ENCODE measurements at regions not wholly inside any gene's neighbourhood (a gene's known extent, or its start where the extent isn't known, plus 50 kb on each side); places are given as distances from the start of the nearest gene placed in this dataset.
A peak's percentile ranks its signal among the peaks of the same experiment; 100 is the strongest.
"Not testable (repeated sequence)": the region's sequence is repeated elsewhere in the genome, so short reads cannot be mapped to it uniquely, and the experiment has no call there.

DNA sequence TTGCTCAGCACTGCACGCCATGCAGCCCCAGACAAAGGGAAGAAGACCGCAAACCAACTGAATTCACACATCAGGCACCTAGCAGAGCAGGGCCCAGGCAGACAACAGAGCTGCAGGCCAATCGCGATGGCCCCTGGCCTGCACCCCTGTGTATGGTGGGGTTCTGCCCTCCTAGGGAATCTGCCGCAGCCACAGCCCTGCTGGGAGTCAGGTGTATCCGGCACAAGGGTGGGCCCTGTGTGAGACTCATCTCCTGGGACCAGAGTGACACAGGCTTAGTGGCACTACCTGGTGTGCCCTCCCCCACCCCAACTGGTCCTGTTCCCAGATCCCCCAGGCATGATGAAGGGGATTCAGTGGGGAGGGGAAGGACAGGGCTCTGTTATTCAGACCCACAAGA is 122.8 kb downstream of the ATPSCKMT start:
- DNase-seq (ENCODE audit: low read depth), result no peak

DNA sequence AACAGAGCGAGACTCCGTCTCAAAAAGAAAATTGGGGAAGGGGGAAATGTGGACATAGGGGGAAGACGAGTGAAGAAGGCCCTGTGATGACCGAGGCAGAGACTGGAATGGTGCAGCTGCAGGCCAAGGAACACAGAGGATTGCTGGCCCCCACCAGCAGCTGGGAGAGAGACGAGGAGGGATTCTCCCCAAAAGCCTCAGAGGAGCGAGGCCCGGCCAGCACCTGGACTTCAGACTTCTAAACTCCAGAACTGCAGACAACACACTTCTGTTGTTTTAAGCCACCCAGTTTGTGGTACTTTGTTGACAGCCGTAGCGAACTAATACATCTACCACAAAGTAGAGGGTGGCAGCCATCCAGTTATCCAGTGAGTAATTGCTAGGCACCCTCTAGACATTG is 124.6 kb downstream of the ATPSCKMT start:
- DNase-seq (ENCODE audit: low read depth), result no peak

DNA sequence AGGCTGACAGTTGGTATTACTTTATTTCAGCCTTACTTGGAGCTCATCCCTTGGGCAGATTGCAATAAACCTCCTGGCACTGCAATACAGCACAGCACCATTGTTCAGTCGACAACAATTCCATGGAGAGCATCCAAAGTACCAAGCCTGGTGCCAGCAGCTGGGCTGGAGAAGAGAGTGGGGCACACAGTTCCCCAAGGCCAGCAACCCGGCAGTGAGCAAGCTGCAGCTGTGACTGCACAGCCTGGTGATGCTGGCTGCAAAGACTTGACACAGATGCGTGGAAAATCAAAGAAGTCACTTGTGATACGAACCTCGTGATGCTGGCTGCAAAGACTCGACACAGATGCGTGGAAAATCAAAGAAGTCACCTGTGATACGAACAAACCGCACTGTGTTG is 125.4 kb downstream of the ATPSCKMT start:
- DNase-seq (ENCODE audit: low read depth), result no peak

DNA sequence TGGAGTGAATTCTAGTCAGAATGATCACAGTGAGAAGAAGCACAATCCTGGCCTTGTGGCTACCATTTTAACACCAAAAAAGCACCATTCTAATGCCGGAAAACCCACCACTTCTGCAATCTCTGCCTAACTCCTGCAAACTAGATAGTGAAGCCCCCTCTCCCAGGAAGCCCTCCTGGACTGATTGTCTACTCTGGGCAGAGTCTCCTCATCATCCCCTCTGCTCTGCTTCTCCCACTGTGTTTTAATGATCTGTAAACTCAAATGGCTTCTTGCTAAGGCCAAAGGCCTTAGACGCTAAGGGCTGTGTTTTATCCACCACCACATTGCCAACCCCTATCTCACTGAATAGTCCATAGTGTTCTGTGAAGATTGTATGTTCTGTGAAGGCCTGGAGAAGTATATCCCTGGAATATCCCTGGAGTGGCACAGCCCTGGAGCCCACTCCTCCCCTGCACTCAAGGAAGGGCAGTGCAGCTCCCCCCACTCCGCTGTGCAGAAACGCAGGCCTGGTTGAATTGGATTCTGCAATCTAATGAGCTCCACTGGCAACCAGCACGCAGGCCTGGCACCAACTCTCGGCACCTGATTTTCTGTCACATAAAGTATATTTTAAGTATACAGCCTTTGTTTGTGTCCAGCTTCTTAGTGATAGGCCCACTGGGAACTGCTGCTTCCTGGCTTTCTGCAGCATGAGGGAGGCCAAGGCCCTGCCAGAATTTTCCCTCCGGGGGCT is 126.3 kb downstream of the ATPSCKMT start:
- no peak for DNase-seq (ENCODE audit: low read depth)

DNA sequence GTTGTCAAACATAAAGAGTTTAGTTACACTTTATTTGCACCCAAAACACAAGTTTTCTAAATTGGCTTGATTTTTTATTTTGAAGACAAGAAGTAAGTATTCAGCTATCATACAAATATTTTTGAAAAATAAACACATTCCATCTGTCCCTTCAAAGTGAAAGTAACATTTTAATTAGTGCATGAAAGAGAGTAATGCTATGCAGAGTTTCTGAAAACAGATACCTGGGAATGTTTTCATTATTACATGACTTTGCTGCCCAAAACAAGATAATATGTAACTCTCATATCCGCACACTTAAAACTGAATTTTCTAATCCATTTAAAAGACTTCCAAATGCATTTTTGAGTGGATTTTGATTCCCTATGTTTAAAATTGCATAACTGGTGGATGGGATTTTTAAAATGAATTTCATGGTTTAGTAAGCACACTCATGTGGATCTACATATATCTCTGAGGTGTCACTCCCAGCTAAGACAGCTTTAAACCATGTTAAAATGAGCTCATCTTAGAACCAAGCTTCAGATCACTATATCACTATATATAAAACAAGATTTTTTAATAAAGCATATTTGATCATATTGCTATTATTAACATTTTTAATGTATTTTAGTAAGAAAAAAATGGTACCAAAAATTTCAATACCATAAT is 127.5 kb downstream of the ATPSCKMT start:
- peak; percentile 19 for DNase-seq (ENCODE audit: low read depth)

DNA sequence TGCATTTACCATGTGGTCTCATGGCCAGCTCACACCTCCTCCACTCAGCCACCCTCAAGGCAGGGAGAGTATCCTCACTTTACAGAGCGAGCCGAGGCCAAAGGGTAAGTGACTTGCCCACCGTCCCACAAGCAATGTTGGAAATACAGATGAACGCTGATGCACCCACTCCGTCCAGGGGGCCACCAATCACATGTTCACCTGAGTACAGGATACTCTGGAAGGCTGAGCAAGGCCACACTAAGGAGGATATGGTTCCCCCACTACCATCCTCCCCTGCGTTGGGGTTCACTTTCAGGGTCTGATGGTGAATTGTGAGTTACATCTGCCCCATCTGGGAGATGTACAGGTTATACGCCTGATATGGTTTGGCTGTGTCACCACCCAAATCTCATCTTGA is 128.8 kb downstream of the ATPSCKMT start:
- DNase-seq (ENCODE audit: low read depth), result no peak

DNA sequence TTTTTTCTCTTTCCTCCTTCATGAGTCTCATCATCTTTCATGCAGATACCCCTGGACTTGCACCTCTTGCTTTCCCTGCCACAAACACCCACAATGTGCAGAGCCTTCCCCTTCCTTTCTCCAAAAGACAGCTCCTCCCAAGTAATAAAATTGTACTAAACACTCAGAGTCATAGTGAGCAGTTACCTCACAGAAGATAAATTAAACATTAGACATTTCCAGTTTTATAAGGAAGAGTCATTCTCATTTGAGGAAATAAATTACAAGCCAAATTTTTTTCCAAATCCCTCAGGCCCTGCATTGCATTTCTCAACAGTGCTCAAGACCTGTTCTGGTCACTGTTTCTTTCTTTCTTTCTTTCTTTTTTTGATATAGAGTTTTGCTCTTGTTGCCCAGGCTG is 131.5 kb downstream of the ATPSCKMT start:
- peak; percentile 76 for DNase-seq (ENCODE audit: low read depth)

DNA sequence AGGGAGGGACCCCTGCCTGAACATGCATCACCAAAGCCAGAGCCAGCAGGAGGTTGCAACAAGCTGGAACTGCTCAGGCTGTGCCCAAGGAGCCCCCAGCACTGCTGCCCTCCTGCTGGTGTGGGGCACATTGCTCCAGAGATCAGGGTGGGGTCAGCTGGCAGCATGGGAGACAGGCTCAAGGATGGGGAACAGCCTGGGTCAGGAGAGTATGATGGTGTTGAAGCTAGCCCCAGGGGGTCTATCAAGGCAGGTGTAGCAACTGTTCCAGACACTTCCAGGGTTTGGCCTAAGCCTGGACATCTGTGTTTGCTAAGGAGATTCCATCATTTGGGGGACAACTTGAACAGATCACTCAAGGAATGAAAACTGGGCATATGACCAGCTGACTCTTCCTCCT is 133.1 kb downstream of the ATPSCKMT start:
- no peak for DNase-seq (ENCODE audit: low read depth)

DNA sequence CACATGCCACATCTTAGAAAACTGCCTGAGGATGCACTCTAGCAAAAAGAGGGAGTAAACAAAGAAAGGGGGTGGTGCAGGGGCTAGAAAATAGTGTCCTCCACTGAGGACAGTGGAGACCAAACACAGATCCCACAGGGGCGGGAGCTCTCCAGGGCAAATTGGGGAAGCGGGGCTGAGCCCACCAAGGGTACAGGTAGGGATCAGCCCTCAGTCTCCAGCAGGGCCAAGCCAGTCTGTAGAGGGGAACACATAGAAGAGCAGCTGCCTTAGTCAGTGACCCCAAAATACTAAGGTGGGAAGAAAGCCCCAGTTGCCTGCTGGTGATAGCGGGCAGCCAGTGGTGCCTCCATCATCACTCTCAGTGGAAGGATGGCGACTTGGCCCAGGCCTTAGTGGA is 134.0 kb downstream of the ATPSCKMT start:
- no peak for DNase-seq (ENCODE audit: low read depth)

DNA sequence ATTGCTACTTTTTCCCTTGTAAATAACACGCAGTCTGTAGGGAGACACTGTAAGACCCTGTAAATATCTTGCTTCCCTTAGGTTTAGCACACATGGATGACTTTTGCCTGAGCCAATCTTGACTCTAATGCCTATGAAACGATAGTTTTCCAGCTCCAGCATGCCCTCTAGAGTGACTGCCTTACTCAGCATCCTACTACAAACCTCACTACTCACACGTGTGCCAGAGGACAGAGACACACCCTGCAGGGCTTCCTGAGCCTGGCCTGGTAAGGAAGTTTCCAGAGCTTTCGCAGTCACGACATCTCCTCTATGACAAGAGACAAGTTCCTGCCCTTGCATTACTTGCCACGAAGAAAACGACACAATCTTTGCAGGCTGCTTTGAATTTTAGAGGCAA is 138.1 kb downstream of the ATPSCKMT start:
- peak; percentile 72 for DNase-seq (ENCODE audit: low read depth)

DNA sequence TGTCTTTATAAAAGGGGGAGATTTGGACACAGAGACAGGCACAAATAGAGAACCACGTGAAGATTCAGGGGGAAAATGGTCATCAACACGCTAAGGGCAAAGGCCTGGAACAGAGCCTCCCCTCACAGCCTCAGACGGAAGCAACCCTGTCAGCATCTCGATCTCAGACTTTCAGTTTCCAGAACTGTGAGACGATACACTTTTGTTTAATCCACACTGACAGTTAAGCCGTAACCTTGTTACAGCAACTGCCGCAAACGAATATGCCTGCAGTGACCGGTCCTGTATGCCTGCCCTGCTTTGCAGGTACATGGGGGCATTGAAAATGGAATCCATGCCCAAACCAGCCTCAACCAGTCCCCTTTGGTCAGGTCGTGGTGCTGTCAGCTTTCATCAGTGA is 139.5 kb downstream of the ATPSCKMT start:
- no peak for DNase-seq (ENCODE audit: low read depth)

DNA sequence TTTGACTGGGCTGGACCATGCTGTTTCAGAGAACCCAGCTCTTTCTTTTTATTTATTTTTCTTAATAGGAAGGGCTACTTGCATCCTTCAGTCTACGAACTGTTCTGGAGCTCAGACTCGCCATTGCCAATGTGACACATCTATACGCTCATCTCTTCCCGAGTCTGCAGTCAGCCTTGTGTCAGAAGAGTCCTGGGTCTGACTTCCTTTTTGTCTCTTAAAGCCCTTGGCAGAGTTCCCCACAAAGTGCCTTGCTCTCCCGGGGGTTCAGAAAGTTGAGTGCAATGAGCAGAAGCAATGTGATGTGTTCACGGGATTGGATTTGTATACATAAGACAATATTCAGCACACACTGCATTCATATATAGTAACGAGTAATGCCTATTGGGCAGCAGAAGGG is 140.4 kb downstream of the ATPSCKMT start:
- DNase-seq (ENCODE audit: low read depth), result peak; percentile 15

DNA sequence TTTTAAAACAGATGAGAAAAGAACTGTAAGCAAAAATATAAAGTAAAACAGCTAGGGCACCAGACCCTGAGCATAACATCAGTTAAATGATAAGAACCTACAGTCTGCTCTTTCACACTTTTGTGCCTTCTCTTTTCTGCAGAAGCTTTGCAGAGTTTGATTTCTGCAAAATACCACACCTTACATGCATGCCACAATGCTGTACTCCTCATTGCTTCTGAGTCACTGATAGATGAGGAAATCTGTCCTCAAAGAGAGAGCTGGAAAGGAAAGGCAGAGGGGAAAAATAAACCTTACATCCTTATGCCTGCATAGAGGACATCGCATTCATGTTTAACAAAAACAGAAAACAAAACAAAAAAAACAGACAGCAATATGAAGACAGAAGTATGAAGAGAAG is 142.9 kb downstream of the ATPSCKMT start:
- DNase-seq (ENCODE audit: low read depth), result peak; percentile 30

DNA sequence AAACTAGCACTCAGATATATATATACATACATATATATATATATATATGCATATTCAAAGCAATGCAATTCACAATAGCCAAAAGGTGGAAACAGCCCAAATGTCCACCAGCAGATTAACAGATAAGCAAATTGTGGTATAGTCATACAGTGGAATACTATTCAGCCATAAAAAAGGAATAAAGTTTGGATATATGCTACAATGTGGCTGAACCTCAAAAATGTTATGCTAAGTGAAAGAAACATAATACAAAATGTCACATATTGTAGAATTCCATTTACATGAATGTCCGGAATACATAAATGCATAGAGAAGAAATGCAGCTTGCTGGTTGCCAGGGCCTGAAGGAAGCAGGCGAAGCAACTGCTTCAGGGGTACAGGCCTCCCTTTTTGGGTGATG is 143.4 kb downstream of the ATPSCKMT start:
- DNase-seq (ENCODE audit: low read depth), result no peak

DNA sequence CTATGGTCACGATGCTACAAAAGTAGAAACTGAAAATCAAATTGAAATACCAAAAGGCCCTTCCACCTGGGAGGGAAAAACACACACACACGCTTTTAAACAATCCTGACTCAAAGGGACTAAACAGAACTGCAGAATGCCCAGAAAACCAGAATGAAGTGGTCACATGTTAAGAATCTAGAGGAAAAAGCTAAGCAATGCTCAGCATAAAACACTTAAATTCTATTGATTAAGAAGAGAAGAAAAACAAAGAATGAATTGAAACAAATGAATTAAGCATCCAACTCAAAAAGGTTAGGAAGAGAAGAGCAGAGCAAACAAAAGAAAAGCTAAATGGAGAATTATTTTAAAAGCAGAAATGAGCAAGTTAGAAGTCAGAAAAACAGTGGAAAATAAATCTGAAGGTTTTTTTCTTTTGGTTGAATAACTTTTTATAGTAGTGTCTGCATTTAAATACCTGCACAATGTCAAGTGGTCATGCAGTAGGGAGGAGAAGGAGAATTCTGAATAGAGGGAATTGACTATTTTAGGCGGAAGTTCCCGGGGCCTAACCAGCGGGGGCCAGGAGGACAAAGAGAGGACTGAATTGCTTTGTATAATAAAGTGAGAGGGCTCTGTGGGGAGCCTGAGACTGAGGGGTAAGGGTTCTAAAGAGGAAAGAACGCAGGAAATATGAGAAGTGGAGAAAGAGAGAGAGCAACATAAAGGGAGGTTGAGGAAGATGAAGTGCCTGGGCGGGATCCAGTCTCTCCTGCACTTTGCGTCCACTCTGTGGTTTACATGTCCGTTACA is 146.8 kb downstream of the ATPSCKMT start:
- DNase-seq (ENCODE audit: low read depth), result no peak

DNA sequence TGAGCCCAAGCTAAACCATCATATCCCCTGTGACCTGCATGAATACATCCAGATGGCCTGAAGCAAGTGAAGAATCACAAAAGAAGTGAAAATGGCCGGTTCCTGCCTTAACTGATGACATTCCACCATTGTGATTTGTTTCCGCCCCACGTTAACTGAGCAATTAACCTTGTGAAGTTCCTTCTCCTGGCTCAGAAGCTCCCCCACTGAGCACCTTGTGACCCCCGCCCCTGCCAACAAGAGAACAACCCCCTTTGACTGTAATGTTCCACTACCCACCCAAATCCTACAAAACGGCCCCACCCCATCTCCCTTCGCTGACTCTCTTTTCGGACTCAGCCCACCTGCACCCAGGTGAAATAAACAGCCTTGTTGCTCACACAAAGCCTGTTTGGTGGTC is 147.5 kb downstream of the ATPSCKMT start:
- DNase-seq (ENCODE audit: low read depth), result not testable (repeated sequence)

DNA sequence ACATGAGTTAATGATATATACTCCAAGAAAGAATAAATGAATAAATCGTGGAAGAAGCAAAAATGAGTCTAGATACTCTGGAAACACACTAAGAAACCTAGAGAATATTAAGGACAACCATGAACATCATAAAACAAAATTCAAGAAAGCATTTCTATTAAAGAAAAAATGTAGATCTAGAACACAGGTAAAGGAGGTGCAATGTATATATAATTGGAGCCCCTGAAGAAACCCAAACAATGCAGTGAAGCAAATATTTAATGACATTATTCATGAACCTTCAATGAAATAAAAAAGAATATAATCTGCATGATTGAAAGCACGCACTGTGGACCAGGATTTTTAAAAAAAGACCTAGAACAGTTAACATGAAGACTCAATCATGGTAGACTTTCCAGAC is 150.1 kb downstream of the ATPSCKMT start:
- no peak for DNase-seq (ENCODE audit: low read depth)

DNA sequence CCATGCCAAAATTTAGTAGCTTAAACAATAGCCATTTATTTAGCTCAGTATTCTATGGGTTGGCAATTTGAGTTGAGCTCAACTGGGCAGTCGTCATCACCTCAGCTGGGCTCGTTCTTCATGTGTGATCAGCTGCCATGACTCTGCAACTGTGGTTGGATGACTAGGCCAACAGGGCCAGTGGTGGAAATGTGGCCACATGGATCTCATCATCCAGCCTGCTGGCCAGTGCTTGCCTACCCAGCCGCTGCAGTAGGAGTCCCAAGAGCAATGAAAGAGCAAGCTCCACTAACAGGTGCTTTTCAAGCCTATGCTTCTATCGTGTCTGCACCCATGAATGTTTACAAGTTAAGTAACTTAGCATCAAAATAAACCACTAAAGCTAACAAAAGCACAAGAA is 158.0 kb downstream of the ATPSCKMT start:
- no peak for DNase-seq (ENCODE audit: low read depth)

DNA sequence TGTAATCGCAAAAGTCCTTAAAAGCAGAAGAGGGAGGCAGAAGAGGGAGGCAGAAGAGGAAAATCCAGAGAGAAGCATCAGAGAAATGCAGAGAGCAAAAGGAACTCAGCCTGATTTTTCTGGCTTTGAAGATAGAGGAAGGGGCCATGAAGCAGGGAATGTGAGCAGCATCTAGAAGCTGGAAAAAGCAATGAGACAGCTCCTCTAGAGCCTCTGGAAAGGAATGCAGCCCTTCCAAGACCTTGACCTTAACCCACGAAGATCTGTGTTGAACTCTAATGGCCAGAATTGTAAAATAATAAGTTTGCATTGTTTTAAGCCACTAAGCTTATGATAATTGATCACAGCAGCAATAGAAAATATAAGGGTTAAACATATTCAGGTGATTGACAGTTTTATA is 159.6 kb downstream of the ATPSCKMT start:
- DNase-seq (ENCODE audit: low read depth), result no peak

DNA sequence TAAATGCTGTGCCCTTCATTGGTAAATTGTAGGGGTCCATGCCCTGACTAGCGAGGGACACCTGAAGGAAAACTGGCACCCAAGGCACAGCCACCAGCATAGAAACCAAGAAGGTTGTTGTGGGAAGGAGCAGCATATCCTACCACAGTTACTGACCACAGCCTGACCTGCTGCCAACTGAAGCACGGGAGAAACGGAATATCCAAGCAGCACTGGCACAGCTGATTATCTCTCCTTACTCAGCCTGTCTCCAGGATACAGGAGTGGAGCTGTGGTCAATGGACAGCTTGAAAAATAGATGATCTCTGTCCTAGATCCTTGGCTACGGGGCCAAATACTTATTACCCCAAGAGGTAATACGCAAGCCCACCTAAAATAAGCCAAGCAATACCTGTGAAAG is 164.5 kb downstream of the ATPSCKMT start:
- no peak for DNase-seq (ENCODE audit: low read depth)

DNA sequence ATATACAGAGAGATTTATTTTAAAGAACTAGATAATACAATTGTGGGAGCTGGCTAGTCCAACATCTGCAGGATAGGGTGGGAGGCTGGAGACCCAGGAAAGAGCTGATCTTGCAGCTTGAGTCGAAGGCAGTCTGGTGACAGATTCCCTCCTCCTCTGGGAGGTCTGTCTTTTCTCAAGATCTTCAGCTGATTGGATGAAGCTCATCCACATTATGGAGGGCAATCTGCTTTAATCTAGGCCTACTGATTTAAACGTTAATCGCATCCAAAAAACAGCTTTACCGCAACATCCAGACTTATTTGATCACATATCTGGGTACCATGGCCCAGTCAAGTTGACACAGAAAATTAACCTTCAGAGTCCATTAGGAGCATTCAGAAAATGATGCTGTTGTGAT is 168.1 kb downstream of the ATPSCKMT start:
- DNase-seq (ENCODE audit: low read depth), result no peak

DNA sequence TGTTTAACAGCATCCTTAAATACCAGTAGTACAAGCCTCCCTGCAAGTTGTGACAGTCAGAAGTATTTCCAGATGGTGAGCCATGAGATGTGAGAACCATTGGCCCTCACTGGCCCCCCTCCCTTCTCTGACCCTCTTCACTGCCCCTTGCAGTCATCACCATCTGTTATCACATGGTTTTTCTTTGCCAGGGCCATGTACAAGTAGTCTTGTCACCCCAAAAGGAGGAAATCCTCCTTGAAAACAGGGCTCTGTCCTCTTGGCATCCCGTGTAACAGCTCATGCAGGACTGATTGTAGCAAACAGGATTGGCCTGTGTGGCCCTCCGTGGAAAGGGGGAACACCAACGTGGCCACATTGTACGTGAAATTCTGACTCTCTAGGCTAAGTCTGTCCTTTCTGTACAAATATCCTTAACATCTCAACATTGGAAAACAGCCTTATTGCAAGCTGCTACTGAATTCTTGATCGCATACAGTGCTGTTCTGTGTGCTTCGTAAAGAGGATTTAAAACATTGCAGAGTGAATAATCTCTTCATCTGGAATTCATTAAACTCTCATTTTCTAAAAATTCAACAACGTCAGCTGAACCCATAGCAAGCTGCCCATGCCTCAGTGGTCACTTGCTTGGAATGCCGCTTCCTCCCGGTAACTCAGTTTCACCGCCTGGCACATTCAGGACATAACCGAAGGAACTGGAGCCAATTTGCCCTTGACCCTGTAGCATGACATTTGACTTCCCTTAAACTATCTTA is 171.7 kb downstream of the ATPSCKMT start:
- DNase-seq (ENCODE audit: low read depth), result peak; percentile 92

All from EH (cell line).